ENCODE measurements at regions not wholly inside any gene's neighbourhood (a gene's known extent, or its start where the extent isn't known, plus 50 kb on each side); places are given as distances from the start of the nearest gene placed in this dataset.

- H3K4me1 ChIP-seq (ENCODE audit: control insufficient read depth in 1 of 2, insufficient read depth in 2 of 2, low read length in 2 of 2) = no peaks in the 10 kb centered on the region
- H3K9me3 ChIP-seq (replicated peaks in 1 of 2; ENCODE audit: control insufficient read depth in 1 of 2, insufficient read depth in 1 of 2, low read length in 2 of 2) = no peaks in the 10 kb centered on the region
- H3K9ac ChIP-seq (ENCODE audit: insufficient read depth, low read length, poor library complexity, severe bottlenecking) = no peak overlapping the region
- no peak overlapping the region for H2AFZ ChIP-seq (ENCODE audit: insufficient read depth, low read depth, low read length, poor library complexity, severe bottlenecking)
- Mint-ChIP-seq H3K4me1 (peaks cover 2% of the 10 kb centered on the region), H3K27me3 (ENCODE audit: low read depth in 3 of 3) (peaks cover 2 to 7% (median 6%) of the 10 kb centered on the region in 3 donors), H3K36me3 (no peaks in the 10 kb centered on the region), H3K4me3 (no peak overlapping the region), H3K9me3 (peaks cover 0 to 10% (median 2%) of the 10 kb centered on the region in 7 donors), H3K27ac (peak overlapping the region in 3 of 7 donors; percentile 4 to 20 (median 19))
- no peaks in the 10 kb centered on the region for H3K36me3 ChIP-seq (replicated peaks in 1 of 2; ENCODE audit: control insufficient read depth in 1 of 2, insufficient read depth in 2 of 2, low read length in 2 of 2)
- intact Hi-C loops (cut with micrococcal nuclease) = no loop called here
- no peaks in the 10 kb centered on the region for H3K27me3 ChIP-seq (ENCODE audit: control insufficient read depth in 2 of 2, insufficient read depth in 2 of 2, low read length in 2 of 2)
- no peak overlapping the region for H3K27ac ChIP-seq (ENCODE audit: low read depth in 1 of 2, low read length in 2 of 2)
- 40% methylated on average over 4 of the region's 6 CpGs for WGBS (ENCODE audit: insufficient coverage)
- H3K4me2 ChIP-seq (replicated peaks; ENCODE audit: extremely low read depth, low read length, poor library complexity, severe bottlenecking) = no peak overlapping the region
- H3K4me3 ChIP-seq (replicated peaks in 1 of 3; ENCODE audit: low read depth in 2 of 3, low read length in 3 of 3) = no peak overlapping the region
- DNase-seq = peak; percentile 9 to 53 (median 27)
- TF ChIP-seq CTCF (IDR thresholded peaks at IDR 0.05) = no peak
- H3K79me2 ChIP-seq (ENCODE audit: insufficient read depth, low read length) = no peaks in the 10 kb centered on the region
- no peaks in the 10 kb centered on the region for H4K20me1 ChIP-seq (ENCODE audit: insufficient read depth, low read length)
Measured at GRCh38 chr16:24440306-24440705, 99.1 kb upstream of the RBBP6 start.

- Histone ChIP-seq H3K27me3 (ENCODE audit: control insufficient read depth in 2 of 2, insufficient read depth in 2 of 2, low read length in 2 of 2) (no peaks in the 10 kb centered on the region), H3K36me3 (replicated peaks in 1 of 2; ENCODE audit: control insufficient read depth in 1 of 2, insufficient read depth in 2 of 2, low read length in 2 of 2) (no peaks in the 10 kb centered on the region), H3K4me2 (replicated peaks; ENCODE audit: extremely low read depth, low read length, poor library complexity, severe bottlenecking) (no peak overlapping the region), H3K9me3 (replicated peaks in 1 of 2; ENCODE audit: control insufficient read depth in 1 of 2, insufficient read depth in 1 of 2, low read length in 2 of 2) (no peaks in the 10 kb centered on the region), H3K4me3 (replicated peaks in 1 of 3; ENCODE audit: low read depth in 2 of 3, low read length in 3 of 3) (no peak overlapping the region), H3K4me1 (ENCODE audit: control insufficient read depth in 1 of 2, insufficient read depth in 2 of 2, low read length in 2 of 2) (no peaks in the 10 kb centered on the region), H3K9ac (ENCODE audit: insufficient read depth, low read length, poor library complexity, severe bottlenecking) (no peak overlapping the region), H4K20me1 (ENCODE audit: insufficient read depth, low read length) (no peaks in the 10 kb centered on the region), H2AFZ (ENCODE audit: insufficient read depth, low read depth, low read length, poor library complexity, severe bottlenecking) (no peak overlapping the region), H3K79me2 (ENCODE audit: insufficient read depth, low read length) (no peaks in the 10 kb centered on the region), H3K27ac (ENCODE audit: low read depth in 1 of 2, low read length in 2 of 2) (no peak overlapping the region)
- no peak overlapping the region for H3K4me3 Mint-ChIP-seq
- no peak for DNase-seq
- intact Hi-C loops (cut with micrococcal nuclease) = no loop called here
- H3K27ac Mint-ChIP-seq = no peak overlapping the region
- peaks cover 0 to 11% (median 8%) of the 10 kb centered on the region in 3 donors for H3K27me3 Mint-ChIP-seq (ENCODE audit: low read depth in 3 of 3)
- H3K9me3 Mint-ChIP-seq = peaks cover 0 to 4% (median 2%) of the 10 kb centered on the region in 7 donors
- H3K36me3 Mint-ChIP-seq = no peaks in the 10 kb centered on the region
- WGBS (ENCODE audit: insufficient coverage) = 92% methylated on average over 5 of the region's 5 CpGs
- TF ChIP-seq CTCF (IDR thresholded peaks at IDR 0.05) = no peak
- H3K4me1 Mint-ChIP-seq = peaks cover 2% of the 10 kb centered on the region
Measured at GRCh38 chr16:24442631-24443030, 96.7 kb upstream of the RBBP6 start.

Measured in CD14-positive monocyte (primary cell).